Fibroblast of the aortic adventitia (primary cell): ENCODE measurements at regions not wholly inside any gene's neighbourhood (a gene's known extent, or its start where the extent isn't known, plus 50 kb on each side); places are given as distances from the start of the nearest gene placed in this dataset.

Source experiments
- DNase-seq: peaks from one replicate; pipeline ENCODE4 v3.0.0-alpha.2; 2010; ENCODE audit warnings: low read depth
- H3K4me3 ChIP-seq: 2 replicates; pipeline ENCODE4 v1.5.1; 2011; ENCODE audit warnings: low read depth, mild to moderate bottlenecking, control low read depth, low read length, moderate library complexity
- TF ChIP-seq, protein P1 (sequence below): IDR thresholded peaks from 2 replicates; pipeline ENCODE4 v1.5.1; 2011; ENCODE audit warnings: mild to moderate bottlenecking, low read length, control low read depth, inconsistent platforms; ENCODE audit not compliant: insufficient read depth

DNA sequence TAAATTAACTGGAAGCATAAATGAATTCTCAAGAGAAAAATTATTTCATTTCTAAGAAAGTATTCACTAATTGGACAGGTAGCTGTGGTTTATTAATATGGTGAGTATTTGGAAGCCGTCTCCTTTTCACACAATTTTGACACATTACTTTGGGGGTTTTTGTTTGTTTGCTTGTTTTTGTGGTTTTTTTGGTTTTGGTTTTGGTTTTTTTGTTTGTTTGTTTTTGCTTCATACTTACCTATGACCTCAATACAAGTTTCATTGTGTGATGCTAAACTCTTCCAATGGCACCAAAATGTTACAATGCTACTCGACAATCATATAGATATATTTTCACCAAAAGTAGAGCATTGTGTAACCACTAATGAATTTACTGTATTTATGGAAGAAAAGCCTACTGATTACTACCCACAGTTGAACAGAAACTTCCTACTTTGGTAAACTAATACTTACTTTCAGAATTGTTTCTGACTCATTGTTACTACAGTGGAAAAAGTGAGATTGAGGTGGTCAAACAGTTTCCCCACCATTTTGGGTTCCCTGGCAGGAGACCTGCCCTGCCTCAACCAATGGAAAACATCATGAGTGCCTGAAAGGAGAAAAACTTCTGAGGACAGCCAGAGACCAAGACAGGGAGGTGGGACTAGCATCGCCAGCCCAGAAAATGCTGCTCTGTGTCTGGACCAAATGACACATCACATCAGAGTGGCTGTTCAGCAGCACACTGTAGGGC lies 443.1 kb downstream of the HNRNPD start:
- no peak for DNase-seq
- TF ChIP-seq, protein P1, sequence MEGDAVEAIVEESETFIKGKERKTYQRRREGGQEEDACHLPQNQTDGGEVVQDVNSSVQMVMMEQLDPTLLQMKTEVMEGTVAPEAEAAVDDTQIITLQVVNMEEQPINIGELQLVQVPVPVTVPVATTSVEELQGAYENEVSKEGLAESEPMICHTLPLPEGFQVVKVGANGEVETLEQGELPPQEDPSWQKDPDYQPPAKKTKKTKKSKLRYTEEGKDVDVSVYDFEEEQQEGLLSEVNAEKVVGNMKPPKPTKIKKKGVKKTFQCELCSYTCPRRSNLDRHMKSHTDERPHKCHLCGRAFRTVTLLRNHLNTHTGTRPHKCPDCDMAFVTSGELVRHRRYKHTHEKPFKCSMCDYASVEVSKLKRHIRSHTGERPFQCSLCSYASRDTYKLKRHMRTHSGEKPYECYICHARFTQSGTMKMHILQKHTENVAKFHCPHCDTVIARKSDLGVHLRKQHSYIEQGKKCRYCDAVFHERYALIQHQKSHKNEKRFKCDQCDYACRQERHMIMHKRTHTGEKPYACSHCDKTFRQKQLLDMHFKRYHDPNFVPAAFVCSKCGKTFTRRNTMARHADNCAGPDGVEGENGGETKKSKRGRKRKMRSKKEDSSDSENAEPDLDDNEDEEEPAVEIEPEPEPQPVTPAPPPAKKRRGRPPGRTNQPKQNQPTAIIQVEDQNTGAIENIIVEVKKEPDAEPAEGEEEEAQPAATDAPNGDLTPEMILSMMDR: no peak
- no peak overlapping the region for H3K4me3 ChIP-seq

- DNase-seq: no peak
- no peak overlapping the region for H3K4me3 ChIP-seq
- TF ChIP-seq, protein P1: no peak
These were observed 450.7 kb downstream of the HNRNPD start for GRCh38 chr4:81923140-81923539.

GRCh38 chr4:81922313-81922712 lies 450.6 kb upstream of the RASGEF1B start:
- TF ChIP-seq, protein P1: no peak
- no peak overlapping the region for H3K4me3 ChIP-seq
- no peak for DNase-seq

DNA sequence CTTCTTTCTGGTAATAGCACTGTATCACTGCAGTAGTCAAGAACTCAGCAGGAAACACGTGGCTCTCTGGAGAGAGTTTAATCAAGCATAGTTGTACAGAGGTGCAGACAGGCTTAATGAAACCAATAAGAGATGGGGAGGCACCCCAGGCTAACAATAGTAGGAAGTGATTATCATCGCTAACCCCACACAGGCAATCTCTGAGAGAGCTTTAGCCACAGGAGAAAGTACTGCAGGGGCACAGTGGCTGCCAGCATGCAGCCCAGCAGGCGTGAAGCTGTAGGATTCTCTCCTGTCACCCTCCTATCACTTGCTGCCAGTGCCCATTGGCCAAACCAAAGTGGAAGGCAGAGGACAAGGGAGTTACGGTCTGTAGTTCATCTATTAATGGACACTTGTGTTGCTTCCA lies 450.0 kb upstream of the RASGEF1B start:
- TF ChIP-seq, protein P1: no peak

GRCh38 chr4:81919810-81920209 lies 448.1 kb upstream of the RASGEF1B start:
- DNase-seq: no peak
- TF ChIP-seq, protein P1: no peak
- no peak overlapping the region for H3K4me3 ChIP-seq

More for the DNA sequence above, 450.0 kb upstream of the RASGEF1B start:
- no peak overlapping the region for H3K4me3 ChIP-seq
- DNase-seq: no peak

GRCh38 chr4:81919223-81919622 lies 447.5 kb upstream of the RASGEF1B start:
- peak; percentile 4 for DNase-seq
- TF ChIP-seq, protein P1: peak; percentile 51
- H3K4me3 ChIP-seq: no peak overlapping the region

DNA sequence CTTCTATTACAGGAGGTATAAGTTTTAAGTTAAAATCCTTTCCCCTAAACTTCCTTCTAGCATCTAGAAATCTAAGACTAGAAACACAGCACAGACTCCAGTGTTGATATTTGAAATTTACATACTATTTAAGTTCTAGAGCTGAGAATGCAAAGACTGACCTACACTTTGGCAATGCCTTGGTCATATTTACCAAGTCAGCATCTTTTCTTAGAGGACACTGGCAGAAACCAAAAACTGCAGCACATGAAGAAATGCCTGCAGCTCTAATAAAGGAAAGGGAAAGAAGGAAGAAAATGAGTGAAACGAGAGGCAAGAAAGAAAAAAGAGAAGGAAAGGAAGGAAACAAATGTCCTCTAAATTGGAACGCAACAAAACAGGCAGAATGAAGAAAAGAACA lies 443.7 kb upstream of the RASGEF1B start:
- no peak overlapping the region for H3K4me3 ChIP-seq
- TF ChIP-seq, protein P1: no peak
- DNase-seq: no peak
